Hepatocyte (in vitro differentiated cells): ENCODE measurements at regions not wholly inside any gene's neighbourhood (a gene's known extent, or its start where the extent isn't known, plus 50 kb on each side); places are given as distances from the start of the nearest gene placed in this dataset.

Source experiments
- CTCF ChIP-seq: fragments of 200-600 bp; sonication (generic); IDR thresholded peaks from 2 replicates; pipeline ENCODE4 v1.5.1; 2016; ENCODE audit warnings: antibody characterized with exemption, mild to moderate bottlenecking; ENCODE audit not compliant: poor library complexity
- EZH2 ChIP-seq: fragments of 200-600 bp; sonication (generic); IDR thresholded peaks from 2 replicates; pipeline ENCODE4 v1.6.1; 2016; ENCODE audit warnings: antibody characterized with exemption, mild to moderate bottlenecking, borderline replicate concordance

- TF ChIP-seq CTCF, result no peak
- no peak for TF ChIP-seq EZH2
Measured at GRCh38 chr9:12935714-12936113, 160.9 kb downstream of the LURAP1L start.
